ENCODE measurements at regions not wholly inside any gene's neighbourhood (a gene's known extent, or its start where the extent isn't known, plus 50 kb on each side); places are given as distances from the start of the nearest gene placed in this dataset.

DNA sequence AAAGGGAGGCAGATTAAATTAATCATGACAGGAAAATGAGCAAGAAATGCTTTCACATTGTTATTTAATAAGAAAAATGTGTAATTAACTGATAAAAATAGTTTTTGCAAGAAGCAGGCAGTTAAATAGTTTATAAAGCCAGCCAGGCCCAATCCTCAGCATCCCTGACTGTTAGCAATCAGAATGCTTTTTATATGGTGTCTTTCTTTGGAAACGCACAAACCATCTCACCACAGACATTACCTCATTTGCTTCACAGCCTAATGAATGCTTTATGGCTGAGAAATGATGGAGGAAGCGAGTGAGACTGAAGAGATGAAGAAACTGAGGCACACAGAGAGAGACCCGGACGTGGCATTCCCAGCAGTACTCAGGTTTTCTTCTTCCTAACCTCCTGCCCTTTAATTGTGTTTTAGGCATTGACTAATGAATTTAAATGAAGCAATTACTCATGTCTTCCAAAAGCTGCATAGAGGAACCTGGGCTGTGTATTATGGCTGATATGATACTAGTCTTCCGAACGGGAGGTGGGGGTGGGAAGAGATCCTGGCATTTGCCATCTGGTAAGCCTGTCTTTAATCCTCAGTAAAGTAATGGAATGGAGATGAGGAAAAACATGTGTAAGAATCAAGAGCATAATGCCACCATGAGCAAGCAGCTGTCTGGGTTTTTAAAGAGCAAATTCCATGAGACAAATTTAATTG is 116.1 kb upstream of the LMO4 start:
- Mint-ChIP-seq H3K9me3 (ENCODE audit: unreplicated experiment) (no peaks in the 10 kb centered on the region), H3K27me3 (ENCODE audit: insufficient read depth, unreplicated experiment) (no peaks in the 10 kb centered on the region), H3K4me3 (ENCODE audit: unreplicated experiment) (no peak overlapping the region), H3K4me1 (ENCODE audit: insufficient read depth, unreplicated experiment) (no peaks in the 10 kb centered on the region), H3K36me3 (ENCODE audit: insufficient read depth, unreplicated experiment) (no peaks in the 10 kb centered on the region), H3K27ac (ENCODE audit: low read depth, unreplicated experiment) (no peak overlapping the region)
- TF ChIP-seq, protein P1, sequence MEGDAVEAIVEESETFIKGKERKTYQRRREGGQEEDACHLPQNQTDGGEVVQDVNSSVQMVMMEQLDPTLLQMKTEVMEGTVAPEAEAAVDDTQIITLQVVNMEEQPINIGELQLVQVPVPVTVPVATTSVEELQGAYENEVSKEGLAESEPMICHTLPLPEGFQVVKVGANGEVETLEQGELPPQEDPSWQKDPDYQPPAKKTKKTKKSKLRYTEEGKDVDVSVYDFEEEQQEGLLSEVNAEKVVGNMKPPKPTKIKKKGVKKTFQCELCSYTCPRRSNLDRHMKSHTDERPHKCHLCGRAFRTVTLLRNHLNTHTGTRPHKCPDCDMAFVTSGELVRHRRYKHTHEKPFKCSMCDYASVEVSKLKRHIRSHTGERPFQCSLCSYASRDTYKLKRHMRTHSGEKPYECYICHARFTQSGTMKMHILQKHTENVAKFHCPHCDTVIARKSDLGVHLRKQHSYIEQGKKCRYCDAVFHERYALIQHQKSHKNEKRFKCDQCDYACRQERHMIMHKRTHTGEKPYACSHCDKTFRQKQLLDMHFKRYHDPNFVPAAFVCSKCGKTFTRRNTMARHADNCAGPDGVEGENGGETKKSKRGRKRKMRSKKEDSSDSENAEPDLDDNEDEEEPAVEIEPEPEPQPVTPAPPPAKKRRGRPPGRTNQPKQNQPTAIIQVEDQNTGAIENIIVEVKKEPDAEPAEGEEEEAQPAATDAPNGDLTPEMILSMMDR (IDR thresholded peaks at IDR 0.05; ENCODE audit: unreplicated experiment) = no peak
- CTCF ChIA-PET = no interaction called here
- POLR2A ChIA-PET = no interaction called here
- intact Hi-C loops (cut with micrococcal nuclease) = loop anchor here (5.0 kb wide), 1 partner anchor 60 kb away; no protein-coding TSS in a partner anchor
- BruUV-seq (replicated peaks) = no TSS peak
- no peak for DNase-seq (ENCODE audit: unreplicated experiment)

DNA sequence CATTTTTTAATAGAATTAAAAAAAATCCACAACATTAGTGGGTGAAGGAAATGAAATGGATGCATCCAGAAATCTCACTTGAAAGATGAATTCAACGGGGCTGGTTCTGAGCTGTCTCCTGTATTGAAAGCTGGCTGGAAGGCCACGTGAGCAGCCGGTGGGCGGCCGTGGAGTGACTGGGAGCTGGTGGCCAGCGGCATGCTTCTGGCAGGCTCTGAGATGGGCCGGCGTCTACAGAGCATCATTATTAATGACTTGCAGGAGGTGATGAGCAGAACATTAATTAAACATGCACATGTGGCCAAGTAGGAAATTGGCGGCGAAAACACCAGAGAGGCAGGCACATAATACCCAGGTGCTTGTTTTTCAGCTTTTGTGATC is 115.6 kb upstream of the LMO4 start:
- Mint-ChIP-seq H3K36me3 (ENCODE audit: insufficient read depth, unreplicated experiment) (no peaks in the 10 kb centered on the region), H3K27me3 (ENCODE audit: insufficient read depth, unreplicated experiment) (no peaks in the 10 kb centered on the region), H3K4me1 (ENCODE audit: insufficient read depth, unreplicated experiment) (no peaks in the 10 kb centered on the region), H3K4me3 (ENCODE audit: unreplicated experiment) (no peak overlapping the region), H3K9me3 (ENCODE audit: unreplicated experiment) (no peaks in the 10 kb centered on the region), H3K27ac (ENCODE audit: low read depth, unreplicated experiment) (no peak overlapping the region)
- CTCF ChIA-PET = no interaction called here
- TF ChIP-seq, protein P1 (IDR thresholded peaks at IDR 0.05; ENCODE audit: unreplicated experiment) = no peak
- intact Hi-C loops (cut with micrococcal nuclease) = loop anchor here (5.0 kb wide), 1 partner anchor 61 kb away; no protein-coding TSS in a partner anchor
- BruUV-seq (replicated peaks) = no TSS peak
- POLR2A ChIA-PET = no interaction called here
- no peak for DNase-seq (ENCODE audit: unreplicated experiment)

DNA sequence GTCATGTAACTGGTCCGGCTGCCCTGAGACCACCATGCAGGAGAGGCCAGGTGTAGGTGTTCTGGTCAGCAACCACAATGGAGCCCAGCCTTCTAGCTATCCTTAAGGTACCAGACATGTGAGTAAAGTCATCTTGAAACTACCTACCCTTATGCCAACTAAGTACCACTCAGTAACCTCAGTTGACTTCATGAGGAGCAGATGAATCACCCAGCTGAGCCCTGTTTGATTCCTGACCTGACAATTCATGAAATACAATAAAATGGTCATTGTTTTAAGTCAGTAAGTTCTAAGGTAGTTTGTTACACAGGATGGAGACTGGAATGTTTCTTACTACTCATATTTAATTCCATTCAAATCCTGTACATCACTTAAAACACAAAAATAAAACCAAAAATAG is 113.1 kb upstream of the LMO4 start:
- TF ChIP-seq, protein P1 (IDR thresholded peaks at IDR 0.05; ENCODE audit: unreplicated experiment) = no peak
- no peak overlapping the region for H3K27ac Mint-ChIP-seq (ENCODE audit: low read depth, unreplicated experiment)
- no TSS peak for BruUV-seq (replicated peaks)
- H3K4me1 Mint-ChIP-seq (ENCODE audit: insufficient read depth, unreplicated experiment) = peaks cover 9% of the 10 kb centered on the region
- no peaks in the 10 kb centered on the region for H3K36me3 Mint-ChIP-seq (ENCODE audit: insufficient read depth, unreplicated experiment)
- no peak overlapping the region for H3K4me3 Mint-ChIP-seq (ENCODE audit: unreplicated experiment)
- ChIA-PET CTCF (interaction anchor here (0.5 kb wide), 1 partner anchor 32 kb away, joined by 3 read pairs; no protein-coding TSS in a partner anchor), POLR2A (interaction anchor here (0.5 to 0.7 kb wide), 2 partner anchors 8 to 511 kb away, joined by 3 read pairs; partner anchors contain the start of gene SH3GLB1)
- no peak for DNase-seq (ENCODE audit: unreplicated experiment)
- no peaks in the 10 kb centered on the region for H3K27me3 Mint-ChIP-seq (ENCODE audit: insufficient read depth, unreplicated experiment)
- no peaks in the 10 kb centered on the region for H3K9me3 Mint-ChIP-seq (ENCODE audit: unreplicated experiment)
- intact Hi-C loops (cut with micrococcal nuclease) = no loop called here

DNA sequence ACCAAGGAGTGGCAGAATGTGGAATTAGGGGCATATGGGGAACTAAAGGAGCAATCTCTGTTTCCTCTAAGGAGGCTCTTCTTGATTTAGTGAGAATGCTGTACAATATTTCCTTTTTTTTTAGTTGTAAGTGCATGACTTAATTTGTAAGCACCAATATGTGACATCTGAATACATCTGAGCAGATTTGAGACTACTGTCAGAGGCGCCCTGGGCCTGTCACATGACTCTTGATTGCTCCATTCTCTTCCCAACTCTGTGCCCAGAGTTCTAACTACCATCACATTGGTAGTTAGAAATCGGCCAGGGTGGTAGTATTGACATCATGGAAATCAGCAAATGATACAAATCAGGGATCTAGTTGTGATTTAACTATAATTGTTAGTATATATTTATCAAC is 110.1 kb upstream of the LMO4 start:
- CTCF ChIA-PET = interaction anchor here (2.5 kb wide), 1 partner anchor 74 kb away, joined by 11 read pairs; no protein-coding TSS in a partner anchor
- DNase-seq (ENCODE audit: unreplicated experiment) = no peak
- no TSS peak for BruUV-seq (replicated peaks)
- no peak overlapping the region for H3K4me3 Mint-ChIP-seq (ENCODE audit: unreplicated experiment)
- intact Hi-C loops (cut with micrococcal nuclease) = no loop called here
- no peak overlapping the region for H3K27ac Mint-ChIP-seq (ENCODE audit: low read depth, unreplicated experiment)
- H3K4me1 Mint-ChIP-seq (ENCODE audit: insufficient read depth, unreplicated experiment) = peaks cover 9% of the 10 kb centered on the region
- TF ChIP-seq, protein P1 (IDR thresholded peaks at IDR 0.05; ENCODE audit: unreplicated experiment) = no peak
- POLR2A ChIA-PET = no interaction called here
- H3K36me3 Mint-ChIP-seq (ENCODE audit: insufficient read depth, unreplicated experiment) = no peaks in the 10 kb centered on the region
- no peaks in the 10 kb centered on the region for H3K27me3 Mint-ChIP-seq (ENCODE audit: insufficient read depth, unreplicated experiment)
- no peaks in the 10 kb centered on the region for H3K9me3 Mint-ChIP-seq (ENCODE audit: unreplicated experiment)
